HG03039 (cell line): ENCODE measurements at regions not wholly inside any gene's neighbourhood (a gene's known extent, or its start where the extent isn't known, plus 50 kb on each side); places are given as distances from the start of the nearest gene placed in this dataset.
A peak's percentile ranks its signal among the peaks of the same experiment; 100 is the strongest.

Experiments used
- ATAC-seq: cut with Tn5 transposase; IDR thresholded peaks from one replicate; pipeline ENCODE4 v1.9.1; 2021; ENCODE audit warnings: mild to moderate bottlenecking, moderate library complexity; ENCODE audit not compliant: unreplicated experiment

- ATAC-seq: no peak
Measured at GRCh38 chr5:8943301-8943700, 602.6 kb downstream of the SEMA5A start.

- ATAC-seq: no peak
Measured at GRCh38 chr5:8944005-8944404, 601.9 kb downstream of the SEMA5A start.

GRCh38 chr5:8945972-8946371 lies 599.9 kb downstream of the SEMA5A start:
- no peak for ATAC-seq

- ATAC-seq: peak; percentile 97
Measured at GRCh38 chr5:8949908-8950307, 596.0 kb downstream of the SEMA5A start.

- no peak for ATAC-seq
Measured at GRCh38 chr5:8952147-8952546, 593.7 kb downstream of the SEMA5A start.

- peak; percentile 28 for ATAC-seq
Measured at GRCh38 chr5:8953016-8953415, 592.9 kb downstream of the SEMA5A start.

- ATAC-seq: no peak
Measured at GRCh38 chr5:8953911-8954438, 591.9 kb downstream of the SEMA5A start.

GRCh38 chr5:8954801-8955200 lies 591.1 kb downstream of the SEMA5A start:
- no peak for ATAC-seq

- no peak for ATAC-seq
Measured at GRCh38 chr5:8956659-8957058, 589.2 kb downstream of the SEMA5A start.

- no peak for ATAC-seq
Measured at GRCh38 chr5:8958602-8959001, 587.3 kb downstream of the SEMA5A start.

GRCh38 chr5:8961219-8961618 lies 584.7 kb downstream of the SEMA5A start:
- no peak for ATAC-seq

GRCh38 chr5:8961956-8962355 lies 583.9 kb downstream of the SEMA5A start:
- ATAC-seq: no peak

- no peak for ATAC-seq
Measured at GRCh38 chr5:8981016-8981415, 564.9 kb downstream of the SEMA5A start.

- no peak for ATAC-seq
Measured at GRCh38 chr5:8981496-8981895, 564.4 kb downstream of the SEMA5A start.

GRCh38 chr5:8984386-8984785 lies 561.5 kb downstream of the SEMA5A start:
- ATAC-seq: no peak
